Breast epithelium (tissue), 3 donors: ENCODE measurements at regions not wholly inside any gene's neighbourhood (a gene's known extent, or its start where the extent isn't known, plus 50 kb on each side); places are given as distances from the start of the nearest gene placed in this dataset.

Experiments used
- CTCF ChIP-seq, 3 donors: fragments of 450-650 bp; IDR thresholded peaks; one replicate each; pipeline ENCODE4 v1.5.1; 2016 to 2017; ENCODE audit warnings: antibody characterized with exemption in 3 of 3, mild to moderate bottlenecking in 3 of 3, moderate library complexity in 3 of 3
- POLR2AphosphoS5 ChIP-seq, 3 donors: sonication (generic); formaldehyde crosslinking; IDR thresholded peaks; one replicate each; pipeline ENCODE4 v1.6.1; 2017; ENCODE audit warnings: antibody characterized with exemption in 3 of 3

GRCh38 chr14:29149798-29150197, 383.2 kb downstream of the FOXG1 start:
- TF ChIP-seq CTCF (IDR thresholded peaks at IDR 0.05): no peak
- no peak for TF ChIP-seq POLR2AphosphoS5 (IDR thresholded peaks at IDR 0.05)
